Colonic mucosa (tissue), 4 donors: ENCODE measurements at regions not wholly inside any gene's neighbourhood (a gene's known extent, or its start where the extent isn't known, plus 50 kb on each side); places are given as distances from the start of the nearest gene placed in this dataset.

ENCODE experiments used
- DNase-seq: peaks from one replicate; pipeline ENCODE4 v3.0.0-alpha.2; 2020
- H3K27ac ChIP-seq: fragments of 200-600 bp; one replicate; pipeline ENCODE4 v1.8.0; 2021
- H3K27me3 ChIP-seq: fragments of 200-600 bp; one replicate; pipeline ENCODE4 v1.8.0; 2021
- H3K36me3 ChIP-seq: fragments of 200-600 bp; one replicate; pipeline ENCODE4 v1.8.0; 2021
- H3K4me1 ChIP-seq: fragments of 200-600 bp; one replicate; pipeline ENCODE4 v1.8.0; 2021; ENCODE audit warnings: mild to moderate bottlenecking
- H3K4me3 ChIP-seq: fragments of 200-600 bp; one replicate; pipeline ENCODE4 v1.8.0; 2021
- H3K9ac ChIP-seq, 2 donors: one replicate each; pipeline ENCODE4 v1.7.0; 2013; ENCODE audit warnings: control low read depth in 2 of 2, low read depth in 2 of 2, low read length in 2 of 2
- H3K9me3 ChIP-seq: fragments of 200-600 bp; one replicate; pipeline ENCODE4 v1.8.0; 2021
- intact Hi-C: fragments of 100-400 bp; cut with DNase I; formaldehyde crosslinking; loops from one replicate; pipeline ENCODE4 v1.14.1; 2022
- TF ChIP-seq, protein P1 (sequence below): fragments of 200-600 bp; IDR thresholded peaks from one replicate; pipeline ENCODE4 v1.8.0; 2022; ENCODE audit warnings: antibody characterized with exemption, mild to moderate bottlenecking
- donor health status: healthy.
- donor health status: DM: no; HTN: no; CAD: no.
- donor health status: DM: no; HTN: no; CAD: no.

GRCh38 chr12:126719912-126720705, 1546.9 kb upstream of the TMEM132C start:
- no peaks in the 10 kb centered on the region for H3K4me1 ChIP-seq
- H3K9ac ChIP-seq: no peak overlapping the region
- H3K9me3 ChIP-seq: no peaks in the 10 kb centered on the region
- H3K27ac ChIP-seq: no peak overlapping the region
- H3K36me3 ChIP-seq: no peaks in the 10 kb centered on the region
- DNase-seq: no peak
- H3K4me3 ChIP-seq: no peak overlapping the region
- no peaks in the 10 kb centered on the region for H3K27me3 ChIP-seq
- intact Hi-C loops: no loop called here
- TF ChIP-seq, protein P1, sequence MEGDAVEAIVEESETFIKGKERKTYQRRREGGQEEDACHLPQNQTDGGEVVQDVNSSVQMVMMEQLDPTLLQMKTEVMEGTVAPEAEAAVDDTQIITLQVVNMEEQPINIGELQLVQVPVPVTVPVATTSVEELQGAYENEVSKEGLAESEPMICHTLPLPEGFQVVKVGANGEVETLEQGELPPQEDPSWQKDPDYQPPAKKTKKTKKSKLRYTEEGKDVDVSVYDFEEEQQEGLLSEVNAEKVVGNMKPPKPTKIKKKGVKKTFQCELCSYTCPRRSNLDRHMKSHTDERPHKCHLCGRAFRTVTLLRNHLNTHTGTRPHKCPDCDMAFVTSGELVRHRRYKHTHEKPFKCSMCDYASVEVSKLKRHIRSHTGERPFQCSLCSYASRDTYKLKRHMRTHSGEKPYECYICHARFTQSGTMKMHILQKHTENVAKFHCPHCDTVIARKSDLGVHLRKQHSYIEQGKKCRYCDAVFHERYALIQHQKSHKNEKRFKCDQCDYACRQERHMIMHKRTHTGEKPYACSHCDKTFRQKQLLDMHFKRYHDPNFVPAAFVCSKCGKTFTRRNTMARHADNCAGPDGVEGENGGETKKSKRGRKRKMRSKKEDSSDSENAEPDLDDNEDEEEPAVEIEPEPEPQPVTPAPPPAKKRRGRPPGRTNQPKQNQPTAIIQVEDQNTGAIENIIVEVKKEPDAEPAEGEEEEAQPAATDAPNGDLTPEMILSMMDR: no peak

DNA sequence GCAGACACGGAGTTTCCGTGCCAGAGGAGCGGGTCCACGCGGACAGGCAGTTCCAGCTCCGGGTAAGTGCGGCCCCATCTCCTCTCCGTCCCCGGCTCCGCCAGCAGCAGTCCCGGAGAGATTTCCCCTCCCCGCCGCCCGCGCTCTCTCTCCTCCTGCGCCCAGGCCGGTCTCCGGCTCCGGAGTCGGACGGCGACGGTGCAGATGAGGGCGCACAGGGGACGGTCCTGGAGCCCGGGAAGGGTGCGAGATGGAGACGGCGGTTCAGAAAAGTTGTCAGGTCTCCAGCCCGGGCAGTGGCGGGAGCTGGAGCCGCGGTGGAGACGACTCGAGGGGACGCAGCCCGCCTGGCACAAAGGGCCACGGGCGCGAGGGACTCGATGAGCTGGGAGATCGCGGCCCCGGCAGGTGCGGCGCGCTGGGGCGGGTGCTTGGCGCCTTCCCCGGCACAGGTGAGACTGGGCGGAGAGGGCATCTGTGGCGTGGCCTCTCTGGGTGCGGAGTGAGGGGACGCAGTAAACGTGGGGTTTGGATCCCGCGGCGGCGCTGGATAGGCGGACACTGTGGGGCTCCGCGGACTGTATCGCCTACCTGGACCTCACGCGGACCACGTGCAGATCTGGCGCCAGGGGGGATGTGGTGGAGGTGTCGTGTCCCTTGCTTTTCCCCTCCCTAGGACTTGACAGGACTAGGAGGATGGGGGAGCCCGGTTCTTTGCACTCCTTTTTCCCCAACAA, 1540.3 kb upstream of the TMEM132C start:
- no peak for DNase-seq
- Histone ChIP-seq H3K4me1 (no peaks in the 10 kb centered on the region), H3K36me3 (no peaks in the 10 kb centered on the region), H3K27me3 (no peaks in the 10 kb centered on the region), H3K9ac (no peak overlapping the region), H3K27ac (no peak overlapping the region), H3K4me3 (no peak overlapping the region), H3K9me3 (no peaks in the 10 kb centered on the region)
- intact Hi-C loops: no loop called here
- TF ChIP-seq, protein P1: no peak

GRCh38 chr12:126727218-126728075, 1539.5 kb upstream of the TMEM132C start:
- Histone ChIP-seq H3K9ac (no peak overlapping the region), H3K9me3 (no peaks in the 10 kb centered on the region), H3K27me3 (no peaks in the 10 kb centered on the region), H3K4me1 (no peaks in the 10 kb centered on the region), H3K4me3 (no peak overlapping the region), H3K36me3 (no peaks in the 10 kb centered on the region), H3K27ac (no peak overlapping the region)
- TF ChIP-seq, protein P1: no peak
- no peak for DNase-seq
- intact Hi-C loops: no loop called here

DNA sequence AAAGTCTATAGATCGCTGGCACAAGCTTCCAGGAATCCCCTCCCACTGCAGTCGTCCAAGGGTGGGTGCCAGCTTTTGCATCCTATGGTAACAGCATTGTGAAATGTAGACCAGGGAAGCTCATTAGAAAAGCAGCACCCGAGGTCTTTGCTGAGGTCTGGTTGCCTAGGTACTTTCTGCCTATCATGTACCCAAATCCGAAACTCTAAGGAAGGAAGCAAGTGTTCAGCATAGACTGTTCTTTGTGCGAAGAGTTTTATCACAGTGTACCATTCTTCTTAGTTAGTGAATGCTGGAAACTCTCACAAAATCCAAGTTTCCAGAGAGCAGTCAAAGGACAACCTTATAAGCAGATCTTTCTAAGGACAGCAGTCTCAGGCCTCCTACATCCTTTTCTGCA, 1532.7 kb upstream of the TMEM132C start:
- Histone ChIP-seq H3K27ac (no peak overlapping the region), H3K4me1 (no peaks in the 10 kb centered on the region), H3K36me3 (no peaks in the 10 kb centered on the region), H3K9ac (no peak overlapping the region), H3K27me3 (no peaks in the 10 kb centered on the region), H3K4me3 (no peak overlapping the region), H3K9me3 (no peaks in the 10 kb centered on the region)
- intact Hi-C loops: no loop called here
- DNase-seq: no peak
- TF ChIP-seq, protein P1: no peak

DNA sequence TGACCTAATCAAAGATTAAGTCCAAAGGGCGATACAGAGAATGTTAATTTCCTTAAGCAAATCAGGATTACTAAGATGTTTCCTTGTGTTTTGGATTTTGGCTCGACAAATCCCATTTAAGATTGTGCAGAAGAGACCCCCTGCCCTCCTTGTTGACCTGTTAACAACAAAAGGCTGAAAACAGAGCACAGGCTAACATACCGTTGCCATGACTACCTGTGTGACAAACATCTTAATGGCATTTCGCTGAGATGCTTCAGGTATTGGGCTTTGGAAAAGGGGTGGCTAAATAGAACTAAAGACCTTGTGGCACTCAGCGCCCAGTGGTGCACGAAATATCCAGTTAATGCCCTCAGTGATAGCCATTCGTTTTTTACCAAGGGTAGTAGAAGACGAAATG, 1532.3 kb upstream of the TMEM132C start:
- Histone ChIP-seq H3K4me3 (no peak overlapping the region), H3K27ac (no peak overlapping the region), H3K9me3 (no peaks in the 10 kb centered on the region), H3K27me3 (no peaks in the 10 kb centered on the region), H3K9ac (no peak overlapping the region), H3K36me3 (no peaks in the 10 kb centered on the region), H3K4me1 (no peaks in the 10 kb centered on the region)
- TF ChIP-seq, protein P1: no peak
- intact Hi-C loops: no loop called here
- no peak for DNase-seq
